ENCODE measurements at regions not wholly inside any gene's neighbourhood (a gene's known extent, or its start where the extent isn't known, plus 50 kb on each side); places are given as distances from the start of the nearest gene placed in this dataset.
"Not testable (repeated sequence)": the region's sequence is repeated elsewhere in the genome, so short reads cannot be mapped to it uniquely, and the experiment has no call there.

DNA sequence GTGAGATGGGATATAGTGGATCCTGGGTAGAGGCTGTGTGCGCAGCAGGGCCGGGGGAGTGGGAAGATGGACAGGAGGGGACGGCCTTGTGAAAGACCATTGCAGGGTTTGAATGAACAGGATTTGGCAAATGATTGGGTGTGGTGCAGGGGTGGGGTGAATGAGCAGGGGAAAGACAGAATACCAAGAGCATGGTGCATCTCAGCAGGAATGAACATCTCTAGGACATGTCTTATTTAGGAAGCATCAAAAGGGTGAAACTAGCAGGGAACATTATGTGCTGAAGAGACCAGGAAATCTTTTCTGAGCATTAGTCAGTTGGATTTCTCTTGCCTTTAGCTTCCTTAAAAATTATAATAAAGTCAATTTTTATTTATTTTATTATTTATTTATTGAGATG is 60.6 kb upstream of the SLC2A1 start:
- TF ChIP-seq, protein P1, sequence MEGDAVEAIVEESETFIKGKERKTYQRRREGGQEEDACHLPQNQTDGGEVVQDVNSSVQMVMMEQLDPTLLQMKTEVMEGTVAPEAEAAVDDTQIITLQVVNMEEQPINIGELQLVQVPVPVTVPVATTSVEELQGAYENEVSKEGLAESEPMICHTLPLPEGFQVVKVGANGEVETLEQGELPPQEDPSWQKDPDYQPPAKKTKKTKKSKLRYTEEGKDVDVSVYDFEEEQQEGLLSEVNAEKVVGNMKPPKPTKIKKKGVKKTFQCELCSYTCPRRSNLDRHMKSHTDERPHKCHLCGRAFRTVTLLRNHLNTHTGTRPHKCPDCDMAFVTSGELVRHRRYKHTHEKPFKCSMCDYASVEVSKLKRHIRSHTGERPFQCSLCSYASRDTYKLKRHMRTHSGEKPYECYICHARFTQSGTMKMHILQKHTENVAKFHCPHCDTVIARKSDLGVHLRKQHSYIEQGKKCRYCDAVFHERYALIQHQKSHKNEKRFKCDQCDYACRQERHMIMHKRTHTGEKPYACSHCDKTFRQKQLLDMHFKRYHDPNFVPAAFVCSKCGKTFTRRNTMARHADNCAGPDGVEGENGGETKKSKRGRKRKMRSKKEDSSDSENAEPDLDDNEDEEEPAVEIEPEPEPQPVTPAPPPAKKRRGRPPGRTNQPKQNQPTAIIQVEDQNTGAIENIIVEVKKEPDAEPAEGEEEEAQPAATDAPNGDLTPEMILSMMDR (IDR thresholded peaks at IDR 0.05) = no peak
- DNase-seq (ENCODE audit: low spot score) = no peak
- Histone ChIP-seq H3K27ac (no peak overlapping the region), H3K4me3 (no peak overlapping the region)

DNA sequence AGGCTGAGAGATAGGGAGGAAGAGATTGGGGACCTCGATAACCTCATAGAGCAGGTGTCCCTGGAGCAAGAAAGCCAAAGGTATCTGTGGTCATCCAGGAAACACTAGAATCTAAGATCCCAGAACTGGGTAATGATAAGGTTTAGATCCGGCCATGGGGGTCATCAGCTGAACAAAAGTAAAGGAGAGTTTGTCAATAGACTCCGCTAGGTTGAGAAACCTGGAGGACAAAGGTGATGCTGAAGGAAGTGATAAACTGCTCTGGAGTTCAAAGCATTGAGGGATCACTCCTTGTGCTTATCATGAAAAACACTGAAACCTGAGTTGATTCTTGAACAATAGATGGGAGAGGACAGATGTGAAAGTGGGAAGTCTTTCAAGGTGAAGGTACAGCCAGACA is 59.5 kb upstream of the SLC2A1 start:
- Histone ChIP-seq H3K27ac (no peak overlapping the region), H3K4me3 (no peak overlapping the region)
- DNase-seq (ENCODE audit: low spot score) = no peak
- TF ChIP-seq, protein P1 (IDR thresholded peaks at IDR 0.05) = no peak

DNA sequence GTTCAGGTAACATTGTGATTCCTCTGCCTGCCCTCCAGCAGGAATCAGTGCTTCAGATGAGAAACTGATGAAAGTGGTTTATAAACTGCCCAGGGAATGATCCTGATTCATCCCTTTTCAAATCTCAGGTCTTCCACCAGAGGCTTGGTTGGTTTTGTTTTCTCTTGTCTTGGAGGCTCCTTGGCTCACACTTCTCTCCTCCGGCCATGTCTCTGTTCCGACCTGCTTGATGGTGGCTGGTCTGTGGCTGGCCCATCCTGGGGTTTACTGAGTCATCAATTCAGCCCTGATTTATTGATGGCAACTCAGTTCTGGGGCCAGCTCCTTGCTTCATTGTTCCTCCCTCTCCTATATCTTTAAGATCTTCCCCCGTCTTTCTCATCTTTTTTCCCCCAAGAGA is 56.6 kb upstream of the SLC2A1 start:
- H3K27ac ChIP-seq = no peak overlapping the region
- no peak for DNase-seq (ENCODE audit: low spot score)
- H3K4me3 ChIP-seq = no peak overlapping the region
- TF ChIP-seq, protein P1 (IDR thresholded peaks at IDR 0.05) = no peak

DNA sequence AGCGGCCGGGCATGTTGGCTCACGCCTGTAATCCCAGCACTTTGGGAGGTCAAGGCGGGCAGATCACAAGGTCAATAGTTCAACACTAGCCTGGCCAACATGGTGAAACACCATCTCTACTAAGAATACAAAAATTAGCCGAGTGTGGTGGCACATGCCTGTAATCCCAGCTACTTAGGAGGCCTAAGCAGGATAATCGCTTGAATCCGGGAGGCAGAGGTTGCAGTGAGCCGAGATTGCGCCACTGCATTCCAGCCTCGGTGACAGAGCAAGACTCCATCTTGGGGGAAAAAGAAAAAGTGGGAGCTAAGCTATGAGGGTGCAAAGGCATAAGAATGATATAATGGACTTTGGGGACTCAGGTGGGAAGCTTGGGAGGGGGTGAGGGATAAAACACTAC is 55.9 kb upstream of the SLC2A1 start:
- not testable (repeated sequence) for H3K27ac ChIP-seq; DNase-seq (ENCODE audit: low spot score); H3K4me3 ChIP-seq

DNA sequence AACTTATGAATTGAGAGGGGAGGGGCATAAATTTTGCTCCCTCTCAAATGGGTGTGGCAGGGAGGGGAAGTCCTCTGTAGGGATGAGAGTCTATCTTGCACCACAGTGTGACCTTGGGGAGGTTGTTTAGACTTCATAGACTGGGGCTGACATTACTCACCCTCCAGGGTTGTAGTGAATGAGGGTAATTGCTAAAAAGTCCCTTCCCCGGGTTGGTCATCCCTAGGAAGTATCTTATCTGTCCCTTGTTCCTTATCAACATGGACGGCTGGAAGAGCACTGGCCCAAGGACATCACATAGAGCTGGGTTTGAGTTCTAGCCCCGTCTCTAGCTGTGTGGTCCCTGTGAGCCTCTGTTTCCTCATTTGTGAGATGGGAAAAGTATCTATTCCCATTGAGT is 52.4 kb upstream of the SLC2A1 start:
- TF ChIP-seq, protein P1 (IDR thresholded peaks at IDR 0.05) = no peak
- DNase-seq (ENCODE audit: low spot score) = no peak
- H3K27ac ChIP-seq = no peak overlapping the region
- H3K4me3 ChIP-seq = no peak overlapping the region

DNA sequence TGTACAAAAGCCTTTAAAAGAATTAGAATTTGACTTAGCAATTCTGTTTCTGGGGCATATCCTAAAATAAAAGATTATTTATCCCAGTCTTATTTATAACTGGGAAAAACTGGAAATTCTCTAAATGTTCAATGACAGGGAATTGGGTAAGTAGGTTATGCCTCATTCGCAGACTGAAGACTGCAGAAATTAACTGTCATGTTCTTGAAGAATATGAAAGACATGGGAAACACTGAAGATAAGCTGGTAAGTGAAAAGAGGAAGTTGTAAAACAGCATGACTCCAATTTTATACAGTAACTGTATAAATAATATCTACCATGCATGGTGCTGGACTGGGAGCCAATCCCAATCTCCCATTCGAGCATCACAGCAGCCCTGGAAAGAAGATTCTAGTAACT is 50.6 kb upstream of the SLC2A1 start:
- TF ChIP-seq, protein P1 (IDR thresholded peaks at IDR 0.05) = no peak
- H3K27ac ChIP-seq = no peak overlapping the region
- no peak overlapping the region for H3K4me3 ChIP-seq
- no peak for DNase-seq (ENCODE audit: low spot score)

DNA sequence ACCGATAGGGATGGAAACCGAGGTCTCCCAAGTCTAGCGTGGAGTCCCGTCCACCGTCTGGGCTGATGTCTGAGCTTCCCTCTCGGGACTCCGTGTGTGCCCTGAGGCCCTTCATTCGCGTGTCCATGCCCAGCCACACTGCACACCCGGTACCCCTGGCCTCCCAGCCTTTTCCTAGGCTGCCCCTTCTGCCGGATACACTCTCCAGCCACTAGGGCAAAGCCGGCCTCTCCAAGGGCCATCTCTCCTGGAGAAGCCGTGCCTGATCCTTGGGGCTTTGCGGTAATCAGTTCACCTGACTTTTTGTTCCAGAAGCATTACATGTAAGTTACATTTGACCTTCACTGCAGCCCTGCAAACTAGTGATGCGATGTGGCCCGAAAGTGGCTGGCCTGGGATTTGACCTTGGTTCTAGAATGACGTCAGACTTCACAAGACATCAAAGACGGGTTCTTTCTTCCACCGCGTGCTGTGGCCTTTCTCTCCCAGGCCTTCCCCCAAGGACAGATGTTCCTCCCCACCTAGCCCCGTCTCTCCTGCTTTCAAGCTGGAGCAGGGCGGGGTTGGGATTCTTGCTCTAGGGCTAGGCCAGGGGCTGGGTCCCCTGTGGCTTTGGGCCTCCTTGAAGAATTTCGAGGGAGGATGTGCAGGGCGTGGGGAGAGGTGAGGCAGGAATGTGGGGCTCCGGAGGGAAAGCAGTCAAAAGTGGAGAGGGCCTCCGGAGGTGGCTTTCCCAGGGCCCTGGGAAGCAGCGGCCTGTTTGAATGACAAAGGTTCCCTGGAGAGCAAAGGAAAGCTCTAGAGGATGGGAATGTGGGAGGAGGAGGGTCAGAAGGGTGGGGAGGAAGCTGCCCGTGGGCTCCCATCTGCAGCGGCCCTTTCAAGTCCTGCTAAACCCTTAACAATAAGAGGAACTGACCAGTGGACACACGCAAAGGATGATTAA is 49.7 kb upstream of the SLC2A1 start:
- DNase-seq (ENCODE audit: low spot score) = no peak
- Histone ChIP-seq H3K4me3 (no peak overlapping the region), H3K27ac (no peak overlapping the region)
- TF ChIP-seq, protein P1 (IDR thresholded peaks at IDR 0.05) = no peak
